CD4-positive, alpha-beta T cell treated with Interleukin-2 at 100 ng/mL for 4 hours (primary cell): ENCODE measurements at regions not wholly inside any gene's neighbourhood (a gene's known extent, or its start where the extent isn't known, plus 50 kb on each side); places are given as distances from the start of the nearest gene placed in this dataset.
"Not testable (repeated sequence)": the region's sequence is repeated elsewhere in the genome, so short reads cannot be mapped to it uniquely, and the experiment has no call there.

Experiments
- DNase-seq: peaks from one replicate; pipeline ENCODE4 v3.0.0-alpha.2; 2020; ENCODE audit warnings: low spot score

DNA sequence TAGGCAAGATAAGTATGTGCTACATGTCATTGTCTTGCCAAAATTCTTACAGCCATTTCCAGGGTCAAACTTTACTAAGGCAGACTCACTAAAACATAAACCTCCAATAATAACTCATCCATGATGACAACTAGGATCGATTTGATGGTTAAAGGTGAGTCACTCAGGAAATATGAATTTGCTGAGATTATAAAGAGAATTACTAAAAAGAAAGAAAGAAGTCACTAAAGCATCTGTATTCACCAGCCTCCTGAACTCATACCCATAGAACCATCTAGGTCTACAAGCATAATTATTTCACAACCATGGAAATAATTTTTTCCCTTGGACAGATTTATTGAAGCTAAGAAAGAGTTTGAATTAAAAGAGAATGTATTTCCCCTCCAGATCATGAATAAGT is 258.6 kb downstream of the TLE1 start:
- no peak for DNase-seq

DNA sequence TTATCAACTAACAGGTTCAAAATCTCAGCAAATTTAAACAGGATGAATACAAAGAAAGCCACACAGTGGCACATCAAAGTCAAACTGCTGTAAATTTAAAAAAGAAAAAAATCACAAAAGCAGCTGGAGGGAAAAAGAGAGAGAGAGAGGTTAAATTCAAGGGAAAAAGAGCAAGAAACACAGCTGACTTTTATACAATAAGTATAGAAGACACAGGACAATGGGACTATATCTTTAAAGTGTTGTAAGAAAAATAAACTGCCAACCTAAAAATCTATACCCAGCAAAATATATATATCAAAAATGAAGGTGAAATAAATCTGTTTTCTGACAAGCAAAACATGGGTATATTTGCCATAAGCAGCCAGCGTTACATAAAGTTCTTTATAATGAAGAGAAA is 261.5 kb downstream of the TLE1 start:
- DNase-seq, result no peak

DNA sequence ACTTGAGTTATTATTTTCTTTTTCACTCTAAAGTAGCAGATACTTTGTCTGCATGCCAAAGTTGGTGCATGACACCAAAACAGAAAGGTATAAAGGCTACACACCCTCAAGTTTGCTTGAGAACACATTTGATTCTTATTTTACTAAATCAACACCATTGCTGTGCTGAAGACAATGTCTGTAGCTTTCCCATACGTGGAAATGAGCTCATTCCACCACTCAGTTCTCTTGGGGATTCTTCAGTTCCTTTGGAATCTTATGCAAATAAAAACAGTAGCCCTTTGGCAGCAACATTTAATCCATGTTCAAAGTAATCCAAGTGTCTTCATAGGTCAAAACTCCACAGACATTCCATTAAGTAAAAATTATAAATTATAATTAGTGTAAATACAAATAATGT is 264.9 kb downstream of the TLE1 start:
- no peak for DNase-seq

DNA sequence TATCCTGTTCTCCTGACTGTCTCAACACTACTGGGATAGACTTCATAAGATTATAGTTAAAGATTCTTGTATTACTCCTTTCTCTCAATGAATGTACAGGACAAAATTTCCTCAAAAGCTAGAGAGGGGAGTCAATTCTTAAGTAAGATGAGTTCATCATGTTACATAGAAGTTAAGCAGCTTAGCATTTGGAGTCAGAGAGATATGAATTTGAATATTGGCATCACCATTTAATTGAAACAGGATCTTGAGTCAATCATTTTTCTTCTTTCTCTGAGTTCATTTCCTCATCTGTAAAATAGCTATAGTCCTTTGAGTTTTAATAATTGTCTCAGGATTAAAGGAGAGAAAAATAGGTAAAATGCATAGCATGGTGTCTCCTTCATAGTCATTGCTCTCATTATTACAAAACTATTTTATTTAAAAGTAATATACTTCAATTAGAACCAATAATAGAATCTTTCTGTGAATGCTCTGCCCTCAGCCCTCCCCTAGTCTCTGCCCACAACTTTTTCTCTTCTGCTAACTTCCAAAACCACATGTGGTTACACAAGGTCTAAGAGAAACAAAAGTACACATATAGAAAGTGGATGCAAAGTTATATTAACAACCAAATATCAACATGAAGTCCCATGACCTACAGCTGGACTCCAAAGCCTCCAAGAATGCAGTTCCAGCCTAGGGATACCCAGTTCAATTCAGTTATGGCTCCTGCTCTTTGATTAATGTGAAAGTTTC is 265.6 kb downstream of the TLE1 start:
- DNase-seq, result no peak

DNA sequence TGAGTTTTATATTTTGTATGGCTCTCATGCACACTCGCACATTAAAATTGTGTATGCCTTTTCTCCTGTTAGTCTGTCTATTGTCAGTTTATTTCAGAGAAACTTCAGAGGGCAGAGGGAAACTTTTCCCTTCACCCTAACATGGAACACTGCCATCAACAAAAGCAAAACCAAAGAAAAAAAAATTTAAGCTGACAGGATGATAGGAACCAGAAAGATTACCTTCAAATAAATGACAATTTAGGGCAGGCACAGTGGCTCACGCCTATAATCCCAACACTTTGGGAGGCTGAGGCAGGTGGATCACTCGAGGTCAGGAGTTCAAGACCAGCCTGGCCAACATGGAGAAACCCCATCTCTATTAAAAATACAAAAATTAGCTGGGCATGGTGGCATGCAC is 268.3 kb downstream of the TLE1 start:
- not testable (repeated sequence) for DNase-seq

DNA sequence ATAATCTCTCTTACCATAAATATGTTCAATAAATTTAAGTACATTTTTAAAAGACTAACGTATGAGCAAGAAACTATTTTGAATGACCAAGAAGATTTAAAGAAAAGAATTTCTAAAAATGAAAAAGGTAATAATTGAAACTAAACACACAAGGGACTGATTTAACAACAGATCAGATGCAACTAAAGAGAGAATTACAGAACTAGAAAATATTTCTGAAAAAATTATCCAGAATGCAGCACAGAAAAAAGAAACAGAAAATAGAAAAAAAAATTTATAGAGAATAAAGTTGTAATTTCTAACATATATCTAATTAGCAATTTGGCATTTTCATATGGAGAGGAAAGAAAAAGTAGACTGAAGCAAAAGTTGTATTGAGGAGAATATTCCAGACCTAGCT is 269.3 kb downstream of the TLE1 start:
- DNase-seq, result no peak

DNA sequence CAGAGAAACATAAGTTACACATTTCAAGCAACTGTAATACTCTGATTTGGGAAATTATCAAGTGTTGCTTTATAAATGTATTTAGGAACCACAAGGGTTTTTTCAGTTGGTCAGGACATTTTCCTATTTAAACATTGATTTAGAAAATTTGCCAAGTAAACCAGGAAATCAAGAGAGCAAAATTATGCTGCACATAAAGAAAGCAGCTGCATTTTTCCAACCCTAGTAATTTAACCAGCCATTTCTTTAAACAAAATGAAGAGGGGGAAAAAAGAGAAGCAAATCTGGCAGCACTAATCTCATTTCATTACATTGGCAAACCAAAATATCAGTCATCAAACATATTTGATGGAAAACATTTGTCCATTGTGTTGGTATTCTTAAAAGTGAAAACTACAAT is 271.4 kb downstream of the TLE1 start:
- no peak for DNase-seq

DNA sequence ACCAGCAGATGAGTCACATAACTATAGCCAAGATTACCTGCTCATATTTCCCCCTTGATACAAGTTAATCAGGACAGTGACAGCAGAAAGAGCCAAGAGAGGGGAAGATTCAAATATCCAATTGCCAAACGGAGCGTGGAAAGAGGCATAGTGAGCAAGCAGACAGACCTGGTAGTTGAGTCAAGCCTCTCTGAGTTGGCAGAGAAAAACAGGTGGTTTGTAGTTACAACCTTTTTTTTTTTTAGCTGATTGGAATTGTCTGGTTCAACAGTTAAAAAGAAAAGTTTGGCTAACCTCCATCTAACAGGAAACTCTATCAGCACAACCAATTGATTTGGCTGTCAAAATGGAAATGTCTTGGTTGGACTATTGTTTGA is 272.1 kb downstream of the TLE1 start:
- no peak for DNase-seq

DNA sequence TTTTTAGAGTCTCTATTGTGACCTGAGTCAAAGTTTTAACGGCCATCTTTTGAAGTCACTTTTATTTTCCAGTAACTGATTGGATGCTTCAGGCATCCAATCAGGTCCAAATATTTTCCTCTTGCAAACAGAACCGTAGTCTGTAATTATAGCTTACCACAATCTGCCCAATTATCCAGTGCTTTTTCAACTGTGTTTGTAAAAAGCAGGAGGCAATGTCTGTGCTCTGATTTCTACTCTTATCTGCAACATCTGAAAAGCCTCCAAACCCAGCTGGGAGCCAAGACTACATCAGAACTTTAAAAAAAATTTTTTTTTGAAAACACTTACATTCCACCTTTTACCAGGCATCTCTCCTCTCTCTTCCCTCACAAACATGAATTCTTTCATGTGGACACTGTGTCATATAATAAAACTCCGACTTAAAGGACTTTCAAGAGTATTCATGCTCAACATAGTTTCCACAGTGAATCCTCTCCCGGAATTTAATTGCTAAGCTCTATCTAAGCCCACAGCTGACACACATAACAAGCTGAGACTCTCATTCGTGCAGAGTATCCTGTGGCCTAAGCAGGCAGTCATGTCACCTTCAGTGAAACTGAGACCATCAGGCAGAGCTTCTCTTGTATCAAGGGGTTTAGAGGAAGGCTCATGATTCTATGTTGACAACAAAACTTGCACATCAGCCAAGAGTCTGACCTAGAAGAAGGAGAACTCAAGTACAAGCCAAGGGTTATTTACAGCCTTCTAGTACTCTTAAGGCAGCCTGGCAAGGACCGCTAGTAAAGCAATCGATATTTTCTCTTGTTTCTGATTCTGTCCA is 272.7 kb downstream of the TLE1 start:
- DNase-seq, result no peak

DNA sequence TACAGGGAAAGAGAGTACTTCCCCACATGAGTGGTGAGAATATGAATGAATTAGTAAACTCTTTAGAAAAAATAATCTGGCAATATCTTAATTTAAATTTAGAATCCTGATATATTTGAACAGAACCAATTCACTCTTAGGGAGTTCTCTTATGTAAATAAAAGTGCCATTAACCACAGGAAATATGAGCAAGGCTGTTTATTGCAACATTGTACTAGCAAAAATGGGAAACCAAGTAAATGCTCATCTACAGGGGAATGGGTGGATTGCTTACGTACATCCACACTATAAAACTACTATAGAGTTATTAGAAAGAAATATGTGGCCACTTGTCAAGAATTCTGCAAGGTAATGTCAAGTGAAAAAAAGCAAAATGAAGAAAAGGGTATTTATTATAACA is 274.5 kb downstream of the TLE1 start:
- DNase-seq, result no peak

DNA sequence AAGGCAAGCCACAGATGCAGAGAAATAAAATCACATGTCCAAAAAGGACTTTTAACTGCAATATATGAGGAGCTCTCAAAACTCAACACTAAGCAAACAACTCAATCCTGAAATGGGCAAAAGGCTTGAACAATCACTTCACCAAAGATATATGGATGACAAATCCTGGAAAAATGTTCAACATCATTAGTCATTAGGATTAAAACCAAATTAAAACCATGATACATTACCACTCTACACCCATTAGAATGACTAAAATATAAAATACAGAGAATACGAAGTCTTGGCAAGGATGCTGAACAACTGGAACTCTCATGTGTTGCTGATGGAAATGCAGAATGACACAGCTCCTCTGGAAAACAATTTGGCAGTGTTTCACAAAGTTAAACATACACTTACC is 277.4 kb downstream of the TLE1 start:
- DNase-seq, result no peak

DNA sequence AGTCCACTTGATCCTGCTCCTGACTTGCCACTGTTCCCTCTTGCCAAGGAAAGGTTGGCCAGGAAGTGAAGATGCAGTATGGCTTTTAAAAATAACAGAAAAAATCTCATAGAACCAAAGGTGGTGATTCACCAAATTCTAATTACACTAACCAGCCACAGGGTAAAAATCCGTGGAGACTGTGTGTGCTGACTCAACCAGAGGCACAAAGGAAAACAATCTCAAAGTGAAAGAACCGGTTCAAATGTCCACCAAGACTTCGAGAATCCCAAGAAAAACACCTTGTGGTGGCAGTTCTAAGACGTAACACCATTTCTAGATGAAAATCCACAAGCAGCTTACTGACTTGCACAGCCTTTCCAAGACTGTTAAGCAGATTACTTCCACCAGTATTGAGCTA is 279.1 kb downstream of the TLE1 start:
- no peak for DNase-seq

DNA sequence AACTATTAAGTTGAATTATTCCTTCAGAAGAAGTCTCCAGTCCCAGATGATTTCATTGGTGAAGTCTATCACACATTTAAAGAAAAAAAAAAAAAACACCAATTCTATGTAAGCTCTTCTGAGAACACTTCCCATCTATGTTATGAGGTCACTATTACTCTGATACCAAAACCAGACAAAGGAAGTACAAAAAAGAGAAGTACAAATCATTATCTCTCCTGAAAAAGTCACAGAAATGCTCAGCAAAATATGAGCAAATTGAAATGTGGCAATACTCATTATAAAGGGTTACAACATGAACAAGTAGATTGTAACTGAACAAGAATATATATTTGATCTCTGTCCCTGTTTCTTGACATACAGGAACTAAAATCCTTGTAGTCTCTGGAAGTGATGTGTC is 280.4 kb downstream of the TLE1 start:
- DNase-seq, result no peak

DNA sequence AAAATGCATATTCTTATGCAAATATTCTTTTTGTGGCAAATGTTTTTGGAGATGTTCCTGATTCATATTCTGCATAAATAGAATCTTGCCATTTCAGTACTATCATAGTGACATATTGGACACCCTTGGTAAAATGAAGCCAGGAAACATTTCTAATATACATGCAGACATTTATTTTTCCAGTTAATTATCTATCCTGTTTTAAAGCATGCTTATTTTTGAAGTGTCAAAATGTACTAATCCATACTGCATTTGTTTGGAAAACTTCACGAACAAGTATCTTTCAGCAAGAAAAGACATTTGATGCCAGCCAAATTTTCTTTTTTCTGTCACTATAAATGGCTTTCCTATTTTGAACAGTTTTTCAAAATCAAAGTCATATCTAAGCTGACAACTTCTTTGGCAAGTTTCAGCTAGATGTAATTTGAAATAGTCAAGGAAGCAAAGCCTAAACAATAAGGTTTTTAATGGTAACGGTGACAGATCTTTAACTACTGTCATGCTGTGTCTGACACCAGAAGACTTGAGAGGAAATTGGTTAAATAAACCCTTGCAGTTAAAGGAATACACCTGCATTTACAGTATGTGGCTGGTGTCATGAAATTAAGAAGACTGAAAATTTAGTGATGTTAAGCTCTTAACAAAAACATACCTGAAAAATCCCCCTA is 284.3 kb downstream of the TLE1 start:
- no peak for DNase-seq

DNA sequence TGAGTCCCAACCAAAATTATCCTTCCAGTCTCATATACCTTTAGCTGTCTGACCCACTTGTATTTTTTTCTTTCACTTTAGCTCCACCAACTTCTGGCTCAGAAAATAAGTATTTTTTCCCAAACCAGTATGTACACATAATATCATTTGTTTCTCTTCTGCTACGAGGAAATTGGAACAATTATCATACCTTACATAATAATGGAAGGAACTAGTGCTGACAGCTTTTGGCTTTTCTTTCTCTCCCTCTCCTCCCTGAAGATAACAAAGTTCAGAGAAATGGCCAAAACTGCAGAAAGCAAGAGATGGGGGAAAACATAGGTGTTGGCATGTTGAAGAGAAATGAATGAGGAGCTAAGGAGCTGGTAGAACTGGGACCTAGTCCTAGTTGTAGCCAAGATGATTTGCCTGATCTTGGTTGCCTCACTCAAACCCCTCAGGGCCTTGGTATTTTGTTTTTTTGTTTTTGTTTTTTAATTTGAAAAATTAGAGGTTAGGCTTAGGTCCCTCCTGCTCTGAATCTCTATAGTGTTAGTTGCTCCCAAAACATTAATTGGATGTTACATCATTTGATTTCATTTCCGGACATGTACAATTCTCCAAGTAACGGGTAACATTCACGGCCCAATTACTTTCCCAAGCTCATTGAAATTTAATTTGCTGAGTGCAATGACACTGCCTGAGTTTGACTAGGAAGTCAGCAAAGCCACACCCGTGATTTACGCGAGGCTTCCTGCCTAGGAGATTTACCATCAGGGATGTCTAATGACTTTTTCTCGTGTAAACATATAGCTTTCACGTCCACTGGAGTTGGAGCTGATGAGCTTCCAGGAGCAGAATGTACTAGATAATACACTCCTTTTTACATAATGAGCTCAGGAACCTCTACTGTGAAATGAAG is 291.6 kb downstream of the TLE1 start:
- no peak for DNase-seq

DNA sequence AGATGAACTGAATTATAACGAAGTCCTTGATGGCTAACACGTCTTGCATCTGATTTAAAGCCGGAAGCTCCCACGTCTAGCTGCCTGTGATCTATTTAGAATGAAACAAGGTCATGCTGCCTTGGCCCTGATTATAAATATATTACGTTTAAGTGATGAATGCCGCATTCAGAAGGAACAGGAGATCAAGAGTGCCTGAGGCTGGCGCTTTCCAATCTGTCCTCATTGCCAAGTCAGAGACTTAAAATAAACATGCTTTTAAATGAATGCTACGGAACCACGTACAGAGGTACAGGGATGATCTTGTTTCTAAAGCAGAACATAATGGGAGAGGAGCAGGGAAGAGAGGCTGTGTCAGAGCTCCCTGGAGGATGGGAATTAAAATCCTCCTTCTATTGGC is 292.8 kb downstream of the TLE1 start:
- DNase-seq, result no peak

DNA sequence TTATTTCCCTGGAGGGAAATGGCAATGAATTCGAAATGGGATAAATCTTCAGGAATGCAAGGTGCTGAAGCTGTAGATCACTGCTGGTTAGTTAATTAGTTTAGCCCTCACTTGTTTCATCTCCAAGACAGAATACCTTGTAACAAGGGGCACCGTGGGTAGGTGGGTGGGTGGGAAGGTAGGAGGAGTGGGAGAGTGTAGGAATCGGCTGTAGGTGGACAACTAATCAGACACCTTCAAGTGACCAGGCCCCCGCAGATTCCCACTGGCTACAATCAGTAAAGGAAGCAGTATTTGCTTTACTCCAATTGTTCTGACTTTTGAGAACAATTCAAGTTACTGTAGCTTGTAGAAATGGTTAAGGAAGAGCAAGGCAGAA is 293.7 kb downstream of the TLE1 start:
- no peak for DNase-seq

DNA sequence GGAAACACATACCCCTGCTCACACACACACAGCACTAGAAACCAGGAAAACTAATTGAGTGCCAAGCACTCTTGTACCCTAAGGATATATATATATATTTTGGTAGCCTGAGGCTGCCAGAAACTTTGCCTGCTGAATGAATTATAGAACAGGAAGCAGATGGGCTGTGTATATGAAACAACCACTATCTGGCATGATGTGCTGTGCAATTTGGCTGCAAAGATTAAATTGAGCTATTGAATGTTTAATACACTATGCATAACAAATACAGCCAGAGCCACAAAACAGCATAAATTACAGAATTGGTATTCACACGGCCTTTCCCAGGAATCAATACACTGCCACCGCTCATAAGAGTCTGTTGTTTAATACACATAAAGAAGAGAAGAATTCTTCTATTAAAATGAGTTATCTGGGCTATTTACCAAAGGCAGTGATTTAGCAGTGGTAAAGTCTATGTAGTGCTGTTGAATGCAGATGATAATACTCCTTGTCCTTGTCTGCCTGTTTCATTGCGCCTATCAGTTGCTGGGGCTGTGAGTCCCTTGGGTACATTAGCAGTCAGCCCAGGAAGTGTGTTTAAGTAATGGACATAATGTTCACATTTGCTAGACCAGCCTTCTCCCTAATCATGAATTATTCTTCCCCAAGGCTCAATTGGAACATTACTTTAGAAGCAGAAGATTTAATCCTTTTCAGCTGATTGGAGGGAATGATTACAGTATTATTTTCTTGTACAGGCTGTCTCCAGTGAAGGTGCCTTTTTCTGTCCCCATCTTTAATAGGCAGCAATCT is 294.3 kb downstream of the TLE1 start:
- no peak for DNase-seq

DNA sequence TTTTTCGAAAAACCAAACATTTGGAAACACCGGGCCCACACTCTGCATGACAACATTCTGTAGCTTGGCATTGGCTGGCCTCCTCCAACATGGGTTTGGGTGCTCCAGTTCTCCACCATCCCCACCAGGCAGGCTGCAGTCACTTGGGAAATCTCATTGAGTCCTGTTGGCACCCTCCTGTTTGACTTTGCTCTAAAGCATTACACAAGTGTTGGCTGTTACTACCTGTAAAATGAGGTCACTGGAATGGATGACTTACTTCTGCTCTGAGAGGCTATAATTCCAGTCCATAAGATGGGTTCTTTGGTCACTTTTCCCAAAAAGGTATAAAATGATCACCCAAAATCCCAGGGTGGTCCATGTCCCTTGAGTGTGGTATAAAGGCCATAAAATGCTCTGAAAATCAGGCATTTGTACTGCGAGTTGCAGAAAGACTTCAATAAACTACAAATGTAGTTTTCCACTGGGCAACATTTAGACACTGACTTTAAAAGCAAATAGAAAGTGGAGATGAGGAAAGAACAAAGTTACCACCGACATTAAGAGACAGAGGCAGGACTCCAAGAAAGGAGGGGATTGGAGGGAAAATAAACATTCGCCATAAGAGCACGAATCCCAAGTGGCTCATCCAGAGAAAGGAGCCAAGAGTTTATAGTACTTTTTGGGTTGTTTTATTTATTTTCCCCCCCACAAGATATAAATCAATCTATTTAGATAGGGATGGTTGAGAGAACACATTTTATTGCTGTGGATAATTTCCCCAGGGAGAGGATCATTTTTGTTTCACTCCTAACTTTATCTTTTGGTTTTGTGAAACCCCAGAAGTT is 295.1 kb downstream of the TLE1 start:
- DNase-seq, result no peak

DNA sequence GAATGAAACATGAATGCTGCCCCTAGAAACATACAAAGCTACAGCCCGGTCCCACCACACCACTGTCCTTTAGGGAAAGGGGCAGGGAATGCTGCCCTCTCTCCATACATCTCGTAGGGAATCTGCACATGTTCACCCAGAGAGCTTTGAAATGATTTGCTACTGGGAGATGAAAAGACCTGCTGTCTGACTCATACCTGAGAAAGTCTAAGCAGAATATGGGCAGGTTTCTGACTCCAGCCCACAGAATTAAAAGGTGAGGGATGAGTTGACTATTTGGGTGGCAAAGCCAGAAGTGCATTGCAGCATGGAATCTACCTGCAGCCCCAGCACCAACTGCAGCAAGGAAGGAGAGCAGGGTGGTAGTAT is 297.9 kb downstream of the TLE1 start:
- DNase-seq, result no peak
